ENCODE measurements at regions not wholly inside any gene's neighbourhood (a gene's known extent, or its start where the extent isn't known, plus 50 kb on each side); places are given as distances from the start of the nearest gene placed in this dataset.

GRCh38 chr6:27837625-27838057 lies 74.6 kb downstream of the OR2B2 start:
- peak; percentile 6 for ATAC-seq
- Histone ChIP-seq H3K4me3 (peak overlapping the region; percentile 77), H3K4me2 (peak overlapping the region; percentile 88), H3K27me3 (ENCODE audit: insufficient read depth) (no peaks in the 10 kb centered on the region), H3K9me2 (ENCODE audit: insufficient read depth) (no peaks in the 10 kb centered on the region), H2AFZ (no peak overlapping the region), H3F3A (replicated peaks; ENCODE audit: low read depth) (no peaks in the 10 kb centered on the region; the same call in 1 of the 2 replicates), H3K27ac (ENCODE audit: low read depth) (peak overlapping the region; percentile 100), H4K20me1 (replicated peaks; ENCODE audit: insufficient read depth) (no peaks in the 10 kb centered on the region), H3K4me1 (ENCODE audit: insufficient read depth) (peaks cover 15% of the 10 kb centered on the region), H3K79me2 (replicated peaks; ENCODE audit: insufficient read depth) (peaks cover 22% of the 10 kb centered on the region), H3K36me3 (ENCODE audit: insufficient read depth) (no peaks in the 10 kb centered on the region)
- H3K36me3 Mint-ChIP-seq (ENCODE audit: low read depth): peaks cover 9% of the 10 kb centered on the region; the same call in 2 of the 3 replicates
- DNase-seq (ENCODE audit: low spot score): no peak
- no peak overlapping the region for H3K4me3 Mint-ChIP-seq
- TF ChIP-seq REST (IDR thresholded peaks at IDR 0.05; ENCODE audit: unreplicated experiment) (no peak), POLR2AphosphoS5 (IDR thresholded peaks at IDR 0.05; ENCODE audit: low read depth) (peak; percentile 30; the same call in 1 of the 2 replicates)
- H3K27ac Mint-ChIP-seq: no peak overlapping the region
- H3K9me3 Mint-ChIP-seq: no peaks in the 10 kb centered on the region; the same call in 2 of the 3 replicates
- peaks cover 28% of the 10 kb centered on the region for H3K4me1 Mint-ChIP-seq
- H3K27me3 Mint-ChIP-seq (ENCODE audit: insufficient read depth, low read depth, poor library complexity): peaks cover 11% of the 10 kb centered on the region

- Histone ChIP-seq H3K4me1 (ENCODE audit: insufficient read depth) (peaks cover 17% of the 10 kb centered on the region), H3K79me2 (replicated peaks; ENCODE audit: insufficient read depth) (peaks cover 22% of the 10 kb centered on the region), H3K27me3 (ENCODE audit: insufficient read depth) (no peaks in the 10 kb centered on the region), H4K20me1 (replicated peaks; ENCODE audit: insufficient read depth) (no peaks in the 10 kb centered on the region), H3K9me2 (ENCODE audit: insufficient read depth) (no peaks in the 10 kb centered on the region), H3K27ac (ENCODE audit: low read depth) (peak overlapping the region; percentile 100), H3K36me3 (ENCODE audit: insufficient read depth) (no peaks in the 10 kb centered on the region), H2AFZ (no peak overlapping the region), H3K4me3 (peak overlapping the region; percentile 77), H3F3A (replicated peaks; ENCODE audit: low read depth) (no peaks in the 10 kb centered on the region; the same call in 1 of the 2 replicates), H3K4me2 (peak overlapping the region; percentile 88)
- TF ChIP-seq POLR2AphosphoS5 (IDR thresholded peaks at IDR 0.05; ENCODE audit: low read depth): peak; percentile 57; the same call in 1 of the 2 replicates
- no peak for TF ChIP-seq EZH2 (IDR thresholded peaks at IDR 0.05; ENCODE audit: low read depth, unreplicated experiment)
- ATAC-seq: peak; percentile 44
- Mint-ChIP-seq H3K27ac (no peak overlapping the region), H3K27me3 (ENCODE audit: insufficient read depth, low read depth, poor library complexity) (peaks cover 14% of the 10 kb centered on the region), H3K4me3 (no peak overlapping the region), H3K9me3 (no peaks in the 10 kb centered on the region; the same call in 2 of the 3 replicates), H3K4me1 (peaks cover 28% of the 10 kb centered on the region), H3K36me3 (ENCODE audit: low read depth) (peaks cover 9% of the 10 kb centered on the region; the same call in 2 of the 3 replicates)
- peak; percentile 89 for DNase-seq (ENCODE audit: low spot score)
These were observed 75.2 kb downstream of the OR2B2 start for GRCh38 chr6:27836783-27837624.
